ENCODE measurements at regions not wholly inside any gene's neighbourhood (a gene's known extent, or its start where the extent isn't known, plus 50 kb on each side); places are given as distances from the start of the nearest gene placed in this dataset.

DNA sequence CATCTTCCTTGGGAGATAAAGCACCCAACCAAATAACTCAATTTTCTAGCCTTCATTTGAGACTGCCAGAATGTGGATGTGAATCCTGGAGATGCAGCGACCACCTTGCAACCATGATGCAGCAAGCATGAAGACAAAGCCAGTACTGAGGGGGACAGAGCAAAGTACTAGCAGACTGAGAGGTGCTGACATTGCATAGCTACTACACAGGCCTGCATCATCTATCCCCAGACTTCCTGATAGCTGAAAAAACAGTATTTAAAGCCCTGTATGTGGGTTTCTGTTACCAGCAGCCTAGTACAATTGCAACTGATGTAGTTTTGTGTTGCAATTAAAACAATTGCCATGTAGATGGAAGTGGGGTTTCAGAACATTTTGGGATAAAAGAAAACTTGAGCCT, 146.3 kb upstream of the VEPH1 start (continued):
- TF ChIP-seq, protein P1, sequence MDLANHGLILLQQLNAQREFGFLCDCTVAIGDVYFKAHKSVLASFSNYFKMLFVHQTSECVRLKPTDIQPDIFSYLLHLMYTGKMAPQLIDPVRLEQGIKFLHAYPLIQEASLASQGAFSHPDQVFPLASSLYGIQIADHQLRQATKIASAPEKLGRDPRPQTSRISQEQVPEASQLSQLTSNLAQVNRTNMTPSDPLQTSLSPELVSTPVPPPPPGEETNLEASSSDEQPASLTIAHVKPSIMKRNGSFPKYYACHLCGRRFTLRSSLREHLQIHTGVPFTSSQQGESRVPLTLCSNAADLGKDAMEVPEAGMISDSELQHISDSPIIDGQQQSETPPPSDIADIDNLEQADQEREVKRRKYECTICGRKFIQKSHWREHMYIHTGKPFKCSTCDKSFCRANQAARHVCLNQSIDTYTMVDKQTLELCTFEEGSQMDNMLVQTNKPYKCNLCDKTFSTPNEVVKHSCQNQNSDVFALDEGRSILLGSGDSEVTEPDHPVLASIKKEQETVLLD (IDR thresholded peaks at IDR 0.05), result no peak

DNA sequence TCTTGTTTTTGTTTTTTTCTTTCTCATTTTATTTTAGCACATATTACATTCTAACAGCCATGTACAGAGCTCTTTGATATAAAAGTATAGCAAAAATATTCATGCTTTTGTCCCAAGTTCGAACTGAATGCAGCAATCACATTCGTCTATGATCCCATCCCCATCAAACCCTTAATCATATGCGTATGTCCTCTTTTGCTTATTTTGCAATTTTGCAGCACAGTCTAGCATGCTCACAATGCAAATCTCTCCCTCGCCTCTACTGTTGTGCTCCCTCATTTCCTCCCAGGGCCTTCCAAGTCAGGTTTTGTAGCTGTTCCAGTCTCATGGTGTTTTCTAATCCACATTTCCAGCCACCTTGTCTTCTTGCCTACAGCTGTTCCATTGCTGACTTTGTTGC, 144.6 kb upstream of the VEPH1 start:
- no TSS peak for BruUV-seq (replicated peaks)
- Histone ChIP-seq H3K4me2 (ENCODE audit: insufficient read depth, low read length) (no peak overlapping the region), H3K27ac (ENCODE audit: extremely low read depth, low read depth, low read length) (no peak overlapping the region), H2AFZ (ENCODE audit: low read depth, low read length) (no peak overlapping the region), H3K27me3 (ENCODE audit: control insufficient read depth in 2 of 2, insufficient read depth in 2 of 2, low read length in 2 of 2) (no peaks in the 10 kb centered on the region), H3K4me1 (replicated peaks in 1 of 2; ENCODE audit: control insufficient read depth in 2 of 2, insufficient read depth in 2 of 2, low read length in 2 of 2) (no peaks in the 10 kb centered on the region), H3K36me3 (ENCODE audit: control insufficient read depth, insufficient read depth, low read length) (no peaks in the 10 kb centered on the region), H3K9me1 (ENCODE audit: control insufficient read depth, insufficient read depth, low read length) (no peaks in the 10 kb centered on the region), H3K4me3 (no peak overlapping the region), H3K79me2 (ENCODE audit: control insufficient read depth, insufficient read depth, low read length) (no peaks in the 10 kb centered on the region), H4K20me1 (replicated peaks; ENCODE audit: control insufficient read depth, insufficient read depth, low read length) (no peaks in the 10 kb centered on the region), H3K9ac (ENCODE audit: insufficient read depth in 1 of 2, low read depth in 2 of 2, low read length in 2 of 2) (no peak overlapping the region), H3K9me3 (replicated peaks; ENCODE audit: control insufficient read depth, insufficient read depth, low read depth, low read length) (no peaks in the 10 kb centered on the region)
- in situ Hi-C loops (cut with MboI) (no loop called here), intact Hi-C loops (cut with micrococcal nuclease) (no loop called here)
- ChIA-PET POLR2A (no interaction called here), CTCF (ENCODE audit: low intra/inter-chr PET ratio) (interaction anchor here (0.5 kb wide), 1 partner anchor 1312 kb away, joined by 6 read pairs; no protein-coding TSS in a partner anchor)
- TF ChIP-seq SAFB (IDR thresholded peaks at IDR 0.05; ENCODE audit: borderline replicate concordance, low read depth, low read length) (no peak), ZNF174 (CRISPR knock-in tag; IDR thresholded peaks at IDR 0.05) (no peak), ZNF316 (IDR thresholded peaks at IDR 0.05) (peak; percentile 16; the same call in 1 of the 2 replicates), TEAD2 (tag; IDR thresholded peaks at IDR 0.05) (no peak), ZNF274 (IDR thresholded peaks at IDR 0.05; ENCODE audit: borderline replicate concordance, low read depth, low read length) (no peak)
- WGBS (ENCODE audit: insufficient coverage, low coverage, missing lambda C conversion rate), result 0% methylated on average over 4 of the region's 4 CpGs
- no peak for DNase-seq (ENCODE audit: extremely low read depth in 1 of 4, low spot score in 3 of 4)
- no peak for FAIRE-seq
- no peak for ATAC-seq
